ENCODE measurements at regions not wholly inside any gene's neighbourhood (a gene's known extent, or its start where the extent isn't known, plus 50 kb on each side); places are given as distances from the start of the nearest gene placed in this dataset.

- H3K4me3 ChIP-seq (ENCODE audit: low read depth, low read length) = no peak overlapping the region
- TF ChIP-seq, protein P1, sequence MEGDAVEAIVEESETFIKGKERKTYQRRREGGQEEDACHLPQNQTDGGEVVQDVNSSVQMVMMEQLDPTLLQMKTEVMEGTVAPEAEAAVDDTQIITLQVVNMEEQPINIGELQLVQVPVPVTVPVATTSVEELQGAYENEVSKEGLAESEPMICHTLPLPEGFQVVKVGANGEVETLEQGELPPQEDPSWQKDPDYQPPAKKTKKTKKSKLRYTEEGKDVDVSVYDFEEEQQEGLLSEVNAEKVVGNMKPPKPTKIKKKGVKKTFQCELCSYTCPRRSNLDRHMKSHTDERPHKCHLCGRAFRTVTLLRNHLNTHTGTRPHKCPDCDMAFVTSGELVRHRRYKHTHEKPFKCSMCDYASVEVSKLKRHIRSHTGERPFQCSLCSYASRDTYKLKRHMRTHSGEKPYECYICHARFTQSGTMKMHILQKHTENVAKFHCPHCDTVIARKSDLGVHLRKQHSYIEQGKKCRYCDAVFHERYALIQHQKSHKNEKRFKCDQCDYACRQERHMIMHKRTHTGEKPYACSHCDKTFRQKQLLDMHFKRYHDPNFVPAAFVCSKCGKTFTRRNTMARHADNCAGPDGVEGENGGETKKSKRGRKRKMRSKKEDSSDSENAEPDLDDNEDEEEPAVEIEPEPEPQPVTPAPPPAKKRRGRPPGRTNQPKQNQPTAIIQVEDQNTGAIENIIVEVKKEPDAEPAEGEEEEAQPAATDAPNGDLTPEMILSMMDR (IDR thresholded peaks at IDR 0.05; ENCODE audit: low read depth, low read length, missing control alignments) = no peak
- in situ Hi-C loops (cut with HindIII; ENCODE audit: low sequenced_read_pairs) = no loop called here
- DNase-seq (ENCODE audit: low read depth) = no peak
These were observed 217.3 kb downstream of the C12orf75 start for GRCh38 chr12:105547786-105548185.

DNA sequence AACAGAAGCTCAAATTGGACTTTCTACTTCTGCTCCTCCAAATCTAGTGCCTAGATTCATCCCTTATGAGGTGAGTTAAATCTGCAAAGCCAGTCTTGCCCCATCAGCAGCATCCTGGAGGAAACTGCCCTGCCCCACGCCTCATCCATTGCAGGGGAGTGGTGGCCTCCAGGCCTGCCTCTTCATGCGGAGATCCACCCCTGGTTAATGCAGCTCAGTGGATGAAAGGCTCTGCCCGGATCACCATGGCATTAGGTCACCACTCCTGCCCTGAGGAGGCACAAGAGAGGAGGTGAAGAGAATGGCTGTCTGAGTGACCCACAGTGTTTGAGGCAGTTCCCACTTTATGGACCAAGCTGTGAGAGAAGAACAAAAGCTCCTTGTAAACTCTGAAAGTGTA lies 218.1 kb downstream of the C12orf75 start:
- no peak for DNase-seq (ENCODE audit: low read depth)
- in situ Hi-C loops (cut with HindIII; ENCODE audit: low sequenced_read_pairs) = no loop called here
- H3K4me3 ChIP-seq (ENCODE audit: low read depth, low read length) = no peak overlapping the region
- TF ChIP-seq, protein P1 (IDR thresholded peaks at IDR 0.05; ENCODE audit: low read depth, low read length, missing control alignments) = no peak

DNA sequence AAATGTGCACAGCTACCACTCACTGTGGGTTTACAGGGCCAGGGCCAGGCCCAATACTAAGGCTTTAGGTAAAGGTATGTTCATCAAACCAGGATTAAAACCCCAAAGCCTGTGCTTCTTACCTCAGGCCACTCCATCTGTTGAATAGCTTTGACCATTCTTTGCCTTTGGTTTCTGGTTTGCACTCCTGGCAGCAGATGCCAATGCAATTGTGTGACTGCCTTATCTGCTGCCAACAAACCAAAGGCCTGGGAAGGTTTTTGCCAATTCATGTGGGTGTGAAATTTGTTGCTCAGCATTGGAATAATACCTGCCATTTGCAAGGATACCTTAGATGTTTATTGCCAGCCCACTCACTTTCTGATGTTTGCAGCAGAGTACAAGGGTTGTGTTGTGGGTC lies 221.6 kb downstream of the C12orf75 start:
- no peak for DNase-seq (ENCODE audit: low read depth)
- no peak overlapping the region for H3K4me3 ChIP-seq (ENCODE audit: low read depth, low read length)
- TF ChIP-seq, protein P1 (IDR thresholded peaks at IDR 0.05; ENCODE audit: low read depth, low read length, missing control alignments) = no peak
- in situ Hi-C loops (cut with HindIII; ENCODE audit: low sequenced_read_pairs) = no loop called here

- no peak overlapping the region for H3K4me3 ChIP-seq (ENCODE audit: low read depth, low read length)
- no peak for DNase-seq (ENCODE audit: low read depth)
- in situ Hi-C loops (cut with HindIII; ENCODE audit: low sequenced_read_pairs) = no loop called here
- TF ChIP-seq, protein P1 (IDR thresholded peaks at IDR 0.05; ENCODE audit: low read depth, low read length, missing control alignments) = no peak
These were observed 223.8 kb downstream of the C12orf75 start for GRCh38 chr12:105554223-105554678.

DNA sequence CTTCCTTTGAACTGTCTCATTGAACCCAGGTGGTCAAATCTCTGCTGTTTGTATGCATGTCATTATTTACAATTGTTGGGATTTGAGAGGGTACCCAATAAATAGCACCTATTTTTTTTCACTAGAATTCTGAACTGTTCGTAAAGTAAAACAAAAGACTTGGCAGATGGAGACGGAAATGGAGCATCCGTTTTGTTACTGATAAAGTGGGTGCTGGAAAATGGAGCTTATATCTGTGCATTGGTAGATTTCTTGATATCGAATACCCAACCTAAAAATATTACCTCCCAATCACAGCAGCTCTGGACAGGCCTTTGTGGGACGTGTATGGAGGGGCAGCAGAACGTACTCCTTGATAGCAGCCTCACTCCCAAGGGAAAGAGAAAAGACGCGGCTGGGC lies 224.4 kb downstream of the C12orf75 start:
- H3K4me3 ChIP-seq (ENCODE audit: low read depth, low read length) = no peak overlapping the region
- DNase-seq (ENCODE audit: low read depth) = no peak
- in situ Hi-C loops (cut with HindIII; ENCODE audit: low sequenced_read_pairs) = no loop called here
- TF ChIP-seq, protein P1 (IDR thresholded peaks at IDR 0.05; ENCODE audit: low read depth, low read length, missing control alignments) = no peak

DNA sequence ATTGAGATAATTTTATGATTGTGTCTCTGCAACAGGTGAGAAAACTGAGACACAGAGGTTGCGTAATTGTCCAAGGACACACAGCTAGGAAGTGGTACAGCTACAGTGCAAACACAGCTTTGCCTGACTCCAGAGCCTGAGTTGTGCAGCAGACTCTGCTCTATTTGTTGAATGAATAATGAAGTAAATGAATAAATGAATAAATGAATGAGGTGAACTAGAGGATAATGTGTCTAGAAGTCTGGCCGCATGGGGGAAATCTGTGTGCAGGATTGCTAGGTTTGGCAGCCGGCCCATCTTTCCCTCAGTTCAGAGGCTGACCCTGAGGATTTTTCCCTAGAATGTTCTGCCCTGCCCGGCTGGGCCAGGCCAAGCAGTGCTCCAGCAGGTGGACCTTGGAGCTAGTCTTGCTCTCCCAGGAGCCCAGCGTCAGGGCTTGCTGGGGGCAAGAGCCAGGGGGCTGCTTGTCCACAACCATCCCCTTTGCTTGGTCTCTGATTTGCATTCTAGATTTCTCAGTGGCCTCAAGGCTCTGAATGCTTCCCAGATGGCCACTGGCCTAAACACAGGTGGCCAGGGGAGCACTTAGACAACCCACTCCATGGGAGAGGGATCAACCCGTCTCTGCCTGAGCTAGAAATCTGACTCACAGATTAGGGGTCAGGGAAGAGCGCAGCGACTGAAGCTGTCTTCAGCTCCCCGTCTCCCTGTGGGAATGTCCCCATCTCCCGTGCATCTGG lies 225.2 kb downstream of the C12orf75 start:
- in situ Hi-C loops (cut with HindIII; ENCODE audit: low sequenced_read_pairs) = no loop called here

More for the DNA sequence above, 225.2 kb downstream of the C12orf75 start:
- no peak overlapping the region for H3K4me3 ChIP-seq (ENCODE audit: low read depth, low read length)
- no peak for DNase-seq (ENCODE audit: low read depth)
- TF ChIP-seq, protein P1 (IDR thresholded peaks at IDR 0.05; ENCODE audit: low read depth, low read length, missing control alignments) = no peak
